HG02870 (cell line): ENCODE measurements at regions not wholly inside any gene's neighbourhood (a gene's known extent, or its start where the extent isn't known, plus 50 kb on each side); places are given as distances from the start of the nearest gene placed in this dataset.
"Not testable (repeated sequence)": the region's sequence is repeated elsewhere in the genome, so short reads cannot be mapped to it uniquely, and the experiment has no call there.

Source experiments
- ATAC-seq: cut with Tn5 transposase; IDR thresholded peaks from one replicate; pipeline ENCODE4 v1.9.1; 2021; ENCODE audit warnings: mild to moderate bottlenecking, moderate library complexity; ENCODE audit not compliant: unreplicated experiment

DNA sequence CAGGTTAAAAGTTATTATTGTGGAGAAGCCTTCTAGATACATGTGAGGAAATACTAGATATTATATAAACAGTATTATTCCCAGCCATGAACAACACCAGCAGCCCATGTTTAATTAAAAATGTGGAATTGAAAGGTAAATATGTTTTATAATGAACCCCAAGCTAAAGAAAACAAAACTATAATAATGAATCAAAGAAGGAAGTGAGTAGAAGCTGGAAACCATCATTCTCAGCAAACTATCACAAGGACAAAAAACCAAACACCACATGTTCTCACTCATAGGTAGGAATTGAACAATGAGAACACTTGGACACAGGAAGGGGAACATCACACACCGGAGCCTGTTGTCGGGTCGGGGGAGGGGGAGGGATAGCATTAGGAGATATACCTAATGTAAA, 167.6 kb upstream of the CXXC4 start:
- not testable (repeated sequence) for ATAC-seq

DNA sequence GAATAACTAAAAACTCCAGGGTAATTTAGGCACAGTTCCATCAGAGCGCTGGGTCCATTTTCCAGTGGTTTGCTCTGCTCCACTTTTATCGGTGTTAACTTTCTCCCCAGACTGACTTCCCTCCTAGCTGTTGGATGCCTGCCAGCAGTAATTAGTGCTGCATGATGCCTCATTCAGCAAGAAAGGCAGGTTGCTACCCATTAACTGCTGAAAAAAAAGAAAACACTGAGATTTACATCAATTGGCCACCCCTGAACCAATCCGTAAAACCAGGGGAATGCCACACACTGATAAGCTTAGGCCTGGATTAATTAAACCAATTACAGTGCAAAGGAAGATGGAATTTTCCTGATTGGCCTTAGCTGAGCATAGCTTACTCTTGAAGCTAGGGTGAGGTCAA, 182.4 kb upstream of the CXXC4 start:
- no peak for ATAC-seq

- ATAC-seq: no peak
Measured at GRCh38 chr4:104682311-104682710, 187.6 kb upstream of the CXXC4 start.

GRCh38 chr4:104693601-104694201, 199.0 kb upstream of the CXXC4 start:
- ATAC-seq: no peak

DNA sequence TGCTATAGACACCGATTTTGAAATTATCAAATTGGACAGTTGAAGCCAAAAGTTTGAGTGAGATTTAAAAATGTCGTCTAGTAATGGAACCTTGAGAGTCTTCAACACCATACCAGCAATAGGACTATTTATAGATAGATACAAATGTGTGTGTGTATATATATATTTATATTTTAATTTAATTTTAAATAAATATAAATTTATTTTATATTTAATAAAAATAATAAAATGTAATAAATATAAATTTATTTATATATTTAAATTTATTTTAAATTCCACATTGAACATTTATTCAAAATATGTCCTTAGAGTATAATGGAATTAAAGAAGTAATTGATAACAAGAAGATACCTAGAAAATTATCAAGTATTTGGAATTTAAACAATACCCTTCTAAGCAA, 221.9 kb upstream of the CXXC4 start:
- ATAC-seq: no peak

DNA sequence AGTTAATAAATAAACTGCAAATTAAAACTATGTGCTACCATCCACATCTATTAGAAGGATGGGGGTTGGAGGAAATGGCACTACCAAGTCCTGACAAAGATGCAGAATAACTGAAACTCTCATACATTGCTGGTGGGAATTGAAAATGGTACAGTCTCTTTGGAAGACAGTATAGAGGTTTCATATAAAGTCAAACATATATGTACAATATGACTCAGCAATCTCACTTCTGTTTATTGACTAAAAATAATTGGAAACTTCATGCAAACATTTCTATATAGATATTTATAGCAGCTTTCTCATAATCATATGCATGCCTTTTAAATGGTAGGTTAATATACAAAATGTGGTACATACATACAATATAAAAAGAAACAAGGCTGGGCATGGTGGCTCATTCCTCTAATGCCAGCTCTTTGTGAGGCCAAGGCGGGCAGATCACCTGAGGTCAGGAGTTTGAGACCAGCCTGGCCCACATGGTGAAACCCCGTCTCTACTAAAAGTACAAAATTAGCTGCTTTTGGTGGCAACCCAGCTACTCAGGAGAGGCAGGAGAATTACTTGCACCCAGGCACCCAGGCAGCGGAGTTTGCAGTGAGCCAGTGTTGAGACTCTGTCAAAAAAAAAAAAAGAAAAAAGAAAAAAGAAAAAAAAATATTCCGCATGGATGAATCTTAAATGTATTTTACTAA, 225.0 kb upstream of the CXXC4 start:
- ATAC-seq: peak; percentile 99

DNA sequence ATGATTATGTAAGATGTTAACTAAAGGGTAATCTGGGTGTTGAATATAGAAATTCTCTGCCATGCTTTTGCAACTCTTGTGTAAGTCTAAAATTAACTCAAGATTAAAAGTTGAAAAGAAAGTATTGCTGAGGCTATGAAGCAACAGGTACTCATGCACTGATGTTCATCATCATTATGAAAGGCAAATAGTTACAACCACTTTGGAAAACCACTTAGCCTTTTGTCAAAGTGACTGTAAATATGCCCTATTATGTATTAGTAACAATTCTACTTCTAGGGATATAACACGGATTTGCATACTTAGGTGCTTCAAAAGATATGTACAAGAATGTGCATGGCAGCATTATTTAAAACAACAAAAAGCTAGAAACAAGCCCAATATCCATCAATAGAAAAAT, 227.8 kb upstream of the CXXC4 start:
- ATAC-seq: no peak

- no peak for ATAC-seq
Measured at GRCh38 chr4:104726002-104726401, 231.3 kb upstream of the CXXC4 start.

DNA sequence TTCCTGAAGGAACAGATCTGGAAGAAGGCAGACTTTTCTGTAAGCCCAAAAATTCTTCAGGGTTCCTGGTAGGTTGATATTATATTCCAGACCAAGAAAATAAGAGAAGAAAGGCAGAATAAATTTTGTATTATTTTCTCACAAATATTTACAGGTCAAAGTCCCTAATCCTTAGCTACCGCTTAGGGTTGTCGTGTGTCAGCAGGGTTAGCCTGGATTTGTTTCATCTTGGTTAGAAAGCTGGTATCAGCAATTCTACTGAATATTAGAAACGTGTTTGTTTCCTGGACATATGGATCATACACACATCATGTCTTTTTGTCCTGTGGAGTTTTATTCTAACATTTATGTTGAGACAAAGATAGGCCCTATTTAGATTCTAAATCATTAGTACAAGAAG, 232.9 kb upstream of the CXXC4 start:
- no peak for ATAC-seq

DNA sequence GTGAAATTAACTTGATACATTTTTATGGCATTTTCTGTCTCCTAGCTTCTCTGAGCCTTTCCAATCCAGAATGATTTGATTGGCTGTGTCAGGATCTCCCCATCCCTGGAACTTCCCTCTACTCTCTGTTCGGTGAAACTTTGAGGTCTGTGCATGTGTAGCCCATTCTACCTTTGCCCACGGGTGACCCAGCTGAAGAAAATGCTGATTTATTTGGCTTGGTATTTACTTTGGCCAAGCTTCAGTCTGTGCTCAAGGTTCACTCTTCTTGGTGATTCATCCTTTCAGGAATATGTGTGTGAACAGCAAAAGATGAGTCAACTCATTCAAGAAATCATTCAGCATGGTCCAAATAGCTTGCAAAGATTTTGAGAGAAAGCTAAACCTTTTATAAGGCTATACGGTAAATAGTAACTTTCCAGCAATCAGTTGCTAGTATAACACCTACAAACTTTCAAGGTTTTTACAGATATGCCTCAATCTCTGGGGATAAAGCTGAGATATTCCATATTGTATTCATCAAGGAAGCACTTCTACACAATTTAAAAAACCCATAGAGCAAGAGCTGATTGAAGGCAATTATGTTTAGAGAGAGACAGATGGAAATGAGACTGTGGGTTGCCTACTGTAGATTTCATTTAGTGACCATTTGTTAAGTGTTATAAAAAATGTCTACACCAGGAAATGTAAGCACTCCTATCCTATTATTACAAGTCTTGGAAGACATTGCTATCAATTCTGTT, 233.9 kb upstream of the CXXC4 start:
- no peak for ATAC-seq

DNA sequence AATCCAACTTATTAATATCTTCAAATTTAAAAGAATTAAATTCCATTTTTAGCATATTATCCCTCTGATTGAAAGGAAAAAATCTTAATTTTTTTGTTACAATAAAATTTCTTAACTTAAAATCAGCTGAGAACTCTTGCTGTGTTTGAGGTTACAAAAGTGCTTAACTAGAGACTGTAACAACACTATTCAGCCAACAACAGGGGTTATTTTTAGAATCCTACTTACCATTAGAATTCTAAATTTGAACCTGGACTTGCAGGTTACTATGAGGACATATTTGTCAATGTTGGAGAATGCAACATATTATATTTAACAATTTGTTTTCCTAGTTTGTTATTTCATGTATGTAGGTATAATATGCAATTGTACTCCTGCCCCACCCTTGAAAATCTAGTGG, 238.1 kb upstream of the CXXC4 start:
- ATAC-seq: no peak

GRCh38 chr4:104735174-104735573, 240.5 kb upstream of the CXXC4 start:
- ATAC-seq: no peak

DNA sequence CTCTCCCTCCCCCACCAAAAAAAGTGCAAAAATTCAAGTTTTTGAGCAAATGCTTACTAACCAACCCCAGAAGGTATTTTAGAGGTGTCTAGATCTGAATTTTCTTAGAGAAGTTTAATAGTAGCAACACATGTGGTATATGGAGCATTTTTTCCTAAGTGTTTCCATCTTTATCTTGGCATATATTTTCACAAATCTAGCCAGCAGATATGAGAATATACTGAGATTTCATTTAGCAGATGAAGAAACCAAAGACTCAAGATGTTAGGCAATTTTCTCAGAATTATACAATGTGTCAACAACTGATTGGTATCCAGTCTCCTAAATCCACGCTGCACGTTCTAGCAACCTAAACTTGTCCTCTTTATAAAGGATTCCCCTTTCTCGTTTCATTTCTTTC, 245.5 kb upstream of the CXXC4 start:
- no peak for ATAC-seq

DNA sequence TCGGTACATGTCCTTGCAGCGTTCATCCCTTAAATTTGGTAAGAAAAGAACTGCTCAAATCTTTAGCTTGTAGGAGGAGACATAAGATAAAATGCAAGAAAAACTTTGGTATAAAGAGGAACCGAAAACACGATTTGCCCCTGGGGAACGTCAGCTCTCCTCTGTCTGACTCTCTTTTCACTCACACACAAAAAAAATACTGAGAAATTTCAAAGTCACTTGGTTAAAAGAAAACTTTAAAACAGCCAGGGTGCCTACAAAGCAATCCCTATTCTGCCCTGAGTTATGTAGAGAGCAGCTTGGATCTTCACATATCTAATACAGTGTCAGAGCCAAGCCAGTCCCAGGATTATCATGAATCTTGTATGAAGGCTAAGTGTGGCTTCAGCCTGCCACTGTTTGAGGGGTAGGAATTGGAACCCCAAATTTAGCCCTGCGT, 248.5 kb upstream of the CXXC4 start:
- peak; percentile 95 for ATAC-seq

GRCh38 chr4:104747635-104748034, 252.9 kb upstream of the CXXC4 start:
- ATAC-seq: no peak

DNA sequence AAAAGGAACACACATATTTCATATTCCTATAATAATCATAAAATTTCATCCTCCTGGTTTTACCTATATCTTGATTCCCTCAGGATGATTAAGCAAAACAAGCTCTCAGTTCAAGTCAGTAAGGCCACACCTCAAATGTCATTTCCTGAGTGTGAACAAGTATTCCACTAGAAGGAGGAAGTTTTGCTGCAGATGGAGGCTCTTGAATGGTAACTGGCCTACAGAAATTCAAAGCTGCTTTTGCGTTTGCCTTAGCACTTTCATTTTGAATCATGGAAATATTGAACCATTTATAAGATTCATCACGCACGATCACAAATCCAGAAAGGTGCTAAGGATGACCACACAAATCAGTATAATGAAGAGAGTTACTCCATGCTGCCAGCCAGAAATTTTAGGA, 254.4 kb upstream of the CXXC4 start:
- ATAC-seq: no peak

DNA sequence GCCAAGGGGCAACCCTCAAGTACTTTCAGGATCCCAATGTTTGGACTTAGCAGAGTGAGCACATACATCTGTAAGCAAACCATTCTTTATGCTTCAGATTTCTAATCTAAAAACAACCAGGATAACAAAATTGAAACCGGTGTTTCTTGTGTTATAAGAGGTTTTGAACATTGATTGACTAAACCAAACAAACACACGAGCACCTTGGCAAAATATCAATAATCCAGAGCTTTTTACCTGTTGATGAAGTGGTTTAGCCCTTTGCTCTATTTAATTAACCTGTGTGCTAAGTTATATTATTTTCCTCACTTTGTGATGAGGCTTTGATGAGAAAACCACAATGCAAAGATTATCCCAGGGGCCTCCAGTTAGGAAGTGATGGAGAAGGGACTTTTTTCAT, 255.3 kb upstream of the CXXC4 start:
- no peak for ATAC-seq

DNA sequence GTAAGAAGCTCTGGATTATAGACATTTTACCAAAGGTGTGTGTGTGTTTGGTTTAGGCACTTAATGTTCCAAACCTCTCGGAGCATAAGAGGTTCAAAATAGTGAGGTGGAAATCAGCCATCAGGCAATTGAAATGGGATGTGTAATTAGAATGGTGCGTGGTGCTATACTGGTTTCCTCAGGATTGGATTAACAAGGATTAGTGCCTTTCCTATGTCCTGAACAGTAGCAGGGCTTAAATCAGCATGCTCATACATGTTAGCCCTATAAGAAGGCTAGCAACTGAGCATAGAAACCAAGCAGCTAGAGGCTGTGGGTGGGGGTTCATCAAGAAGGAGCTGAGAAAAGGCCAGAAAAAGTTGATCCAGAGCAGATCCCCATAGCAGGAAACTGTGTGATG, 256.8 kb upstream of the CXXC4 start:
- ATAC-seq: no peak

- no peak for ATAC-seq
Measured at GRCh38 chr4:104752337-104752736, 257.6 kb upstream of the CXXC4 start.

DNA sequence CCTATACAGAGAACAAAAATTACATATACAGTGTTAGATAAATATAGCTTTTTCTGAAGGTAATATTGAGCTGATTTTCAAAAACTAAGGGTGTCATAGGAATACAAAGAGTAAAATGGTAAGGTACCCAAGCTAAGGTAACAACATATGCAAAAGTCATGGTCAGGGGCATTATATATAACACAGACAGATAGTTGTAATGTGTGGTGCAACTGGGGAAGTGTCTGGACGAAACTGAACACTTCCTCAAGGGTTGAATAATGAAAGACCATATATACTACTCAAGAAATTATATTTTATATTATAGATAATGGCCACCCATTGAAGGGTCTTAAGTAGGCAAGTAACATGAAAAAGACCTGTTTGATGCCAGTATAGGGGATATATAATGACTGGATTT, 262.1 kb upstream of the CXXC4 start:
- ATAC-seq: peak; percentile 59

DNA sequence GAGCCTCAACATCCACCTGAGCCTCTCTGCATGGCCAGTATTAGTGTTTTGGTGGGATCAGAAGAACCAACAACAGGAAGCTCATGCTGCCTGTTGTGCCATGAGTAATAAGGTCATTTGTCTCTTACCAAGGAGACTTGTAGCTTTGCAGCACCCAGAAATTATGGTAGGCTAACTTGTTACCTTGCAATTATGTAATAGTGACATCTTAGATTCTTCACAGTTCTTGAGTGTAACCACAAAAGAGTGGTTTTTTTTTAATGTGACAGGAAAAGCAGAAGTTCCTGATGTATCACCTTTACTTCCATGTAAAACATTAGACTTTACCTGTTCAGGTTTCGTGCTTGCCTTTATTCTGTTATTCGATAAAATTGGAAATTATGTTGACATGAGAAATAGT, 263.9 kb upstream of the CXXC4 start:
- no peak for ATAC-seq

- ATAC-seq: no peak
Measured at GRCh38 chr4:104763554-104764222, 269.0 kb upstream of the CXXC4 start.
